Inflammatory macrophage (primary cell): ENCODE measurements at regions not wholly inside any gene's neighbourhood (a gene's known extent, or its start where the extent isn't known, plus 50 kb on each side); places are given as distances from the start of the nearest gene placed in this dataset.

ENCODE experiments used
- DNase-seq, 2 donors: peaks; one replicate each; pipeline ENCODE4 v3.0.0-alpha.2; 2020 to 2022

- DNase-seq: no peak
Measured at GRCh38 chr4:89545315-89545714, 237.7 kb upstream of the GPRIN3 start.

DNA sequence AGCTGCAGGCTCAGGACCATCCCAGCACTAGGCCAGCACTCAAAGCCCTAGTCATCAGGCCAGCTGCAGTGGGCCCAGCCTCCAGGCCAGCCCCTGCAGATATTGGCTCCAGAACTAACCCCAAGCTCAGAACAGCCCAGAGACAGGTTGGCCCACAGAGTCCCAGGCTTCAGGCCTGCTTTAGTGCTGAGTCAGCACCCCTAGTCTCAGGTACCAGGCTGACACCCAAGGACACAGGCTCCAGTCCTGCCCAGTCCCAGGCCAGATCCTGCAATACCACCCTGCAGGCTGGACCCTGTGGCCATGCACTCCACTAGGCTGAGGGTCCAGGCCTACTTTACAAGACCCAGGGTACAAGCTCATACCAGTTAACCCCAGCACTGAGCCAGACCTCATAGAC, 234.4 kb upstream of the GPRIN3 start:
- no peak for DNase-seq

GRCh38 chr4:89539797-89540711, 232.5 kb upstream of the GPRIN3 start:
- no peak for DNase-seq

DNA sequence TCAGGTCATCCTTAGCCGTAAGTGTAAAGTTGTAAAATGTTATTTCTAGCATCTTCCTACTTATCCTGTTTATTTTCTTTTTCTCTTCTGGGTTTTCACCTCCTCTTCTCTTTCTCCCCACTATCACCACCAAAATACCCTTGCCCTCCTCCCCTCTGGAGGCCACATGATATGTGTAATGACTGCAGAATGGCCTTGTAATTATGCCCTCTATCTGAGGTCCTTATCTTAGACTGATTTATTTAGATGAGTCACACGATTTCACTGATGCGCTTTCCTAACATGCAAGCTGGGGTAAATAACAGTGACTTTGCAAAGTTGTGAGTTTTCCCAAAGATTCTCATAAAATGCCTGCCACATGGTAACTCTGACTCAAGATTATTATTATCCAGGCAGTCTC, 231.8 kb upstream of the GPRIN3 start:
- DNase-seq: no peak

- DNase-seq: no peak
Measured at GRCh38 chr4:89538886-89539285, 231.3 kb upstream of the GPRIN3 start.

DNA sequence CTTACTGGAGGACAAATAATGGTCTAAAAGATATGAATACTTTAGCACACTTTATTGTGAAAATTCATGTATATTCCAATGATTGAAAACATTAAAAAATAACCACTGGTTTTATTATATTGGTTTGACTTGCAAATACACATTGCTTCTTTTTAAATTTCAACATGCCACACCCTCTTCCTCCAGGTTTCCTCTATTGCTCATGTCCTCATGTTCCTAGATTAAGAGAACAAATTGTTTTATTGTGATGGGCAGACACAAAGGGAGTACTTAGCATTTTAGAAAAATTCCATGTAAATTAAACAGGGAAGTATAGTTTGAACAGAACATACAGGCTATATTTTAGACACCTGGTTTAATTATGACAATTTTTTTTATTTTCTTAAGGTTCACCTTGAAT, 230.6 kb upstream of the GPRIN3 start:
- no peak for DNase-seq

DNA sequence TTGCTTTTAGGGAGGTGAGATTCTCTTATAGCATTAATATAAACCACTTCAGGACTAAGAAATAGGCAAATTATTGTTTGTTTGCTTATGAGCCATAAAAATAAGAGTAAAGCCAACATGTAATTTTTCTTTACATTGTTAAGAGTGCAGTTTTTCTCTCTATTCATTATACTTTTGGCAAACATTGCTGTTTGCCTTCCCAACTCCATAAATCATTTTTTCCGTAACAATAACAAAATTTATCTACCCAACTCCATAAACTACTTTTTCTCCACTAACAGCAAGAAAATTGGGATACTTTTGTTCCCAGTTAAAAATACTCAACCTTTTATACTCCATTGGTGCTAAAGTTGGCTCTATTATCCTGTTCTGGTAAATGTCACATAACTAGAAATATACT, 229.7 kb upstream of the GPRIN3 start:
- DNase-seq: no peak

- DNase-seq: no peak
Measured at GRCh38 chr4:89535251-89535650, 227.7 kb upstream of the GPRIN3 start.

GRCh38 chr4:89534356-89534755, 226.8 kb upstream of the GPRIN3 start:
- DNase-seq: no peak

GRCh38 chr4:89531932-89532640, 224.5 kb upstream of the GPRIN3 start:
- no peak for DNase-seq

GRCh38 chr4:89528526-89529133, 221.0 kb upstream of the GPRIN3 start:
- DNase-seq: no peak

- DNase-seq: no peak
Measured at GRCh38 chr4:89521826-89522225, 214.2 kb upstream of the GPRIN3 start.

GRCh38 chr4:89519771-89520320, 212.2 kb upstream of the GPRIN3 start:
- DNase-seq: no peak

DNA sequence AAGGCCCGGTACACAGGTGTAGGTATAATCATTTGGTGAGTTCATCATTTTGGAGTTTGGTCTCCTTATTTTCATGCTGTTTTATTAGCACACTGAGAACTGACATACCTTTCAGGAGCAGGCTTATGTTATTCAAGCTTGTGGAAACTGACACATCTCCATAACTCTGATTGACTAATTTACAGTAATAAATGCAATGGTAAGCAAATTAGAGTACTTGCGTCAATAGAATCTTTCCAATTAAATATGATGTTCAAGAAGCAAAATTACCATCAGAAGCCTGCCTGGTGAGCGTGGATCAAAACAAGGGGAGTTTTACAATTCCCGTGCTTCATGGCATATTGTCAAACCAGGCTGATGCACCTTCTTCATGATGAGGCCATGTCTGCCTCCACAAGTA, 210.7 kb upstream of the GPRIN3 start:
- no peak for DNase-seq

GRCh38 chr4:89514811-89515210, 207.2 kb upstream of the GPRIN3 start:
- DNase-seq: no peak

- no peak for DNase-seq
Measured at GRCh38 chr4:89511776-89512175, 204.2 kb upstream of the GPRIN3 start.

GRCh38 chr4:89509708-89510281, 202.2 kb upstream of the GPRIN3 start:
- DNase-seq: no peak

- no peak for DNase-seq
Measured at GRCh38 chr4:89506866-89507491, 199.4 kb upstream of the GPRIN3 start.

DNA sequence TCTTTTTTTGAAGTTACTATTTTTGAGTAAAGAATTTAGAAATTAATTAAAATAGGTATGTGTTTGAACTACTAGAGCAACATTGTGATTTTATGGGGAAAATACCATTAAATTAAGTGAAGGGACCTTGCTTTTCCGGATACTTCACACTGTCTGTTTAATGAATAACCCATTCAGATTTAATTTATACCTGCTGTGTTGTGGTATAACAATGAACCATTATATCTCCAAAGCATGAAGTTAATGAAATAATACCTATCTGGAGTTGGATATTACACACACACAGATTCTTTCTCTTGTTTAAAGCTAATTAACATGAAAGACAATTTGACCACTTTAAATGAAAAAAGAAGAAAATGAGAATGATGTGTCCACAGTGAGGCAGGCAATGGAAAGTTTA, 195.0 kb upstream of the GPRIN3 start:
- no peak for DNase-seq

DNA sequence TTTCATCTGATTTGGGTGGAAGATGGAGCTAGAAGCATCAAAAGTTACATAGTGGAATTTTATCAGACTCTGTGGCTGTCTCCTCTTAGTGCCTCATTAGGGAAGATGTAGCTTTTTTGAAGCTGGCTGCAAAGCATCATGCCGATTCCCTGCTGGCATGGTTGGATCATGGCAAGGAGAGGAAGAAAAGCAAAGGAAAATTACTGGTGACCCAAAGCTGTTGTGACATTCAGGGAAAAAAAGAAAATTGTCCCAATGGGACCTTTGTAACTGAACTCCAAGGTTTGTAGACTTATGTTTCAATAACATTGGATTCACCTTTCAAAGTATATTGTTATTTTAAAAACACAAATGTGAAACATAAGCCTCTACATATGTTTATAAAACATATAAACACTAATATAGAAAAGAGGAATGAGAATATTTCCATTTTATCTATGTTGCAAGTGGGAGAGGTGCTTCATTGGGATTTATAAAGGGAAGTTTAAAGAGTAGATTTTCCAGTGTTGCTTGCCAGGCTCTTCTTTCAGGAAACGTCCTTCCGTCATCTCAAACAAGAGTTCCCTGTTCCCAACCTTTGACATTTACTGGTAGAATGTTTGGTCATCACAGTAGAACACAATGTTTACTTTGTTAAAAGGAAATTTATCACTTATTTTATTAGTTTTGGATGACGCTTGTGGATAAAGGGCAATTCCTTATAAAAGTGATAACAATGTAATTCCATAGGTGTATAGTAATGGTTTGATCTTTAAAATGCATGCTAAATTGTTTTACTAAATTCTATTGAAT, 190.1 kb upstream of the GPRIN3 start:
- no peak for DNase-seq

DNA sequence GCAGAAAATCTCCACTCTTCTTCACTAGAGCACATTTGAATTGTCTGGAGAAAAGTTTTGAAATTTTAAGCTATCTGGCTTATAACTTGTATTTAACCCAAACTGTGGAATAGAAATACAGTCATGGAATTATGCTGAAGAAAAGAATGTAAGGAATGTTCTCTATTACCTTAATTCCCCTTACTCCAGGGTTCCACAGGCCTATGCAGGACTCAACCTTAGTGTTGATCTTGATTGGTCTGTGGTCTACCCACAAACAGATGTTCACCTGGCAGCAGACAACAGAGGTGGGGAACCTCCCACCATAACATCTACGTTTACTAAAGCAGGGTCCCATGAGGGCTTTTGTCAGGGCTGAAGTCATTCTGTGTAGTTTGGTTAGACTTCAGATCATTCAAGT, 189.3 kb upstream of the GPRIN3 start:
- DNase-seq: no peak

GRCh38 chr4:89493367-89493766, 185.8 kb upstream of the GPRIN3 start:
- no peak for DNase-seq
